ENCODE measurements at regions not wholly inside any gene's neighbourhood (a gene's known extent, or its start where the extent isn't known, plus 50 kb on each side); places are given as distances from the start of the nearest gene placed in this dataset.

GRCh38 chr6:94272327-94272726 lies 853.0 kb upstream of the EPHA7 start:
- DNase-seq (ENCODE audit: low spot score) (no peak), FAIRE-seq (no peak), ATAC-seq (no peak)
- no CpG with 5 or more reads among the region's 2 CpGs for WGBS (ENCODE audit: low lambda C conversion rate)
- Histone ChIP-seq H3K9ac (ENCODE audit: insufficient read depth, low read depth, low read length) (no peak overlapping the region), H3K4me1 (ENCODE audit: insufficient read depth, low read length) (no peaks in the 10 kb centered on the region), H3K9me3 (ENCODE audit: low read length) (no peaks in the 10 kb centered on the region), H2AFZ (ENCODE audit: low read length) (no peak overlapping the region), H4K20me1 (ENCODE audit: insufficient read depth, low read length) (no peaks in the 10 kb centered on the region), H3K36me3 (replicated peaks in 1 of 2; ENCODE audit: control insufficient read depth in 1 of 2, insufficient read depth in 2 of 2, low read length in 2 of 2) (no peaks in the 10 kb centered on the region), H3K4me2 (ENCODE audit: low read depth, low read length) (no peak overlapping the region), H3K27me3 (ENCODE audit: control insufficient read depth in 1 of 2, insufficient read depth in 2 of 2, low read length in 2 of 2) (no peaks in the 10 kb centered on the region), H3K27ac (ENCODE audit: extremely low read length, insufficient read depth, low read length) (no peak overlapping the region), H3K79me2 (ENCODE audit: insufficient read depth, low read length) (no peaks in the 10 kb centered on the region), H3K4me3 (replicated peaks in 1 of 3; ENCODE audit: insufficient read depth in 1 of 3, low read depth in 2 of 3, low read length in 3 of 3) (no peak overlapping the region)
- intact Hi-C loops (cut with micrococcal nuclease; ENCODE audit: unreplicated experiment) (no loop called here), in situ Hi-C loops (cut with HindIII; ENCODE audit: extremely low pct_ligation_motif_present, low pct_unique_long_range_greater_than_20kb) (no loop called here)
- BruUV-seq (replicated peaks): no TSS peak
- ChIA-PET CTCF (ENCODE audit: low intra/inter-chr PET ratio, low total read pairs) (no interaction called here), POLR2A (no interaction called here)
- no peak for TF ChIP-seq SMAD1 (CRISPR knock-in tag; IDR thresholded peaks at IDR 0.05; ENCODE audit: borderline replicate concordance, low read depth)
- no peak for TF ChIP-seq RAD51 (IDR thresholded peaks at IDR 0.05; ENCODE audit: borderline replicate concordance)
- no peak for TF ChIP-seq KAT2B (IDR thresholded peaks at IDR 0.05; ENCODE audit: borderline replicate concordance, low read depth, low read length)
- TF ChIP-seq PITX1 (CRISPR knock-in tag; IDR thresholded peaks at IDR 0.05): no peak
- no peak for TF ChIP-seq SKIL (CRISPR knock-in tag; IDR thresholded peaks at IDR 0.05; ENCODE audit: borderline replicate concordance)
- no peak for TF ChIP-seq TP53 (CRISPR knock-in tag; conservative IDR thresholded peaks at IDR 0.05)
- TF ChIP-seq ZNF329 (CRISPR knock-in tag; IDR thresholded peaks at IDR 0.05; ENCODE audit: low read depth): no peak
- TF ChIP-seq HNF4A (CRISPR knock-in tag; IDR thresholded peaks at IDR 0.05): no peak
- no peak for TF ChIP-seq ZNF614 (CRISPR knock-in tag; IDR thresholded peaks at IDR 0.05; ENCODE audit: borderline replicate concordance)
- no peak for TF ChIP-seq ZNF558 (CRISPR knock-in tag; IDR thresholded peaks at IDR 0.05; ENCODE audit: borderline replicate concordance)
- no peak for TF ChIP-seq ZNF646 (CRISPR knock-in tag; IDR thresholded peaks at IDR 0.05)
- TF ChIP-seq ZNF335 (CRISPR knock-in tag; IDR thresholded peaks at IDR 0.05): no peak
- TF ChIP-seq FOXO1 (CRISPR knock-in tag; IDR thresholded peaks at IDR 0.05): no peak
- no peak for TF ChIP-seq HMG20B (CRISPR knock-in tag; conservative IDR thresholded peaks at IDR 0.05)

All from HepG2 (cell line).